ENCODE measurements at regions not wholly inside any gene's neighbourhood (a gene's known extent, or its start where the extent isn't known, plus 50 kb on each side); places are given as distances from the start of the nearest gene placed in this dataset.

GRCh38 chr2:215241791-215242305, 70.0 kb upstream of the ATIC start:
- H3K27ac Mint-ChIP-seq, result no peak overlapping the region
- no peaks in the 10 kb centered on the region for H3K23me2 ChIP-seq (ENCODE audit: insufficient read length, low read depth, low read length, poor library complexity, severe bottlenecking)
- no peak overlapping the region for H3K14ac ChIP-seq (ENCODE audit: insufficient read depth, low read length)
- H2BK5ac ChIP-seq (ENCODE audit: insufficient read length, low read length), result no peak overlapping the region
- no peak overlapping the region for H2BK15ac ChIP-seq (ENCODE audit: low read depth, low read length)
- H3K18ac ChIP-seq (ENCODE audit: insufficient read length, low read depth, low read length), result no peak overlapping the region
- H3K4me1 Mint-ChIP-seq, result no peaks in the 10 kb centered on the region
- WGBS (ENCODE audit: extremely low coverage, insufficient read length, low lambda C conversion rate), result no CpG with 5 or more reads among the region's 7 CpGs
- H4K5ac ChIP-seq (ENCODE audit: insufficient read length, low read depth, low read length), result no peak overlapping the region
- no peak for TF ChIP-seq CTCF (conservative IDR thresholded peaks at IDR 0.05)
- no peaks in the 10 kb centered on the region for H3K27me3 ChIP-seq (ENCODE audit: insufficient read depth, low read length)
- no peak overlapping the region for H2AFZ ChIP-seq (ENCODE audit: low read length)
- no peaks in the 10 kb centered on the region for H4K20me1 ChIP-seq (ENCODE audit: control insufficient read depth, insufficient read depth, insufficient read length)
- H3K79me2 ChIP-seq (ENCODE audit: insufficient read depth, low read length), result no peaks in the 10 kb centered on the region
- H3K36me3 Mint-ChIP-seq (ENCODE audit: insufficient read depth in 1 of 3, low read depth in 3 of 3), result peaks cover 2 to 13% (median 5%) of the 10 kb centered on the region in 3 experiments; a peak in 4 of 7 replicates
- H3K4me1 ChIP-seq (ENCODE audit: insufficient read depth, low read length), result no peaks in the 10 kb centered on the region
- no peak overlapping the region for H3K27ac ChIP-seq (ENCODE audit: insufficient read length, low read depth, low read length)
- no peak overlapping the region for H4K8ac ChIP-seq (replicated peaks; ENCODE audit: insufficient read length, low read depth, low read length)
- H2AK5ac ChIP-seq (ENCODE audit: insufficient read length, low read length), result no peak overlapping the region
- no peaks in the 10 kb centered on the region for H3K79me1 ChIP-seq (ENCODE audit: insufficient read depth, low read depth, low read length, poor library complexity, severe bottlenecking)
- no peak overlapping the region for H2BK20ac ChIP-seq (ENCODE audit: low read depth, low read length, poor library complexity, severe bottlenecking)
- H4K91ac ChIP-seq (ENCODE audit: insufficient read length, low read depth, low read length), result no peak overlapping the region
- no peak overlapping the region for H3K56ac ChIP-seq (ENCODE audit: insufficient read length, low read depth, low read length)
- no peak overlapping the region for H3K4me2 ChIP-seq (ENCODE audit: insufficient read depth, insufficient read length, low read length)
- H3K27me3 Mint-ChIP-seq (ENCODE audit: low read depth), result no peaks in the 10 kb centered on the region; the same call in 1 of the 2 replicates
- H3K9me3 Mint-ChIP-seq, result peaks cover 2 to 15% of the 10 kb centered on the region in 2 experiments; a peak in 4 of 5 replicates
- H3T11ph ChIP-seq (ENCODE audit: low read length), result no peak overlapping the region
- no peaks in the 10 kb centered on the region for H3K9me3 ChIP-seq (ENCODE audit: control insufficient read depth, low read depth, low read length)
- H2BK120ac ChIP-seq (ENCODE audit: low read depth, low read length, poor library complexity, severe bottlenecking), result no peak overlapping the region
- H3K4ac ChIP-seq (ENCODE audit: low read depth, low read length), result no peak overlapping the region
- H3K23ac ChIP-seq (ENCODE audit: insufficient read length, low read depth, low read length), result no peak overlapping the region
- DNase-seq, result no peak
- H3K4me3 Mint-ChIP-seq, result no peak overlapping the region
- no peak overlapping the region for H3K9ac ChIP-seq (ENCODE audit: extremely low read depth, insufficient read length, low read length)
- H2BK12ac ChIP-seq (ENCODE audit: insufficient read length, low read depth, low read length), result no peak overlapping the region

All from H9 (cell line).